ENCODE measurements at regions not wholly inside any gene's neighbourhood (a gene's known extent, or its start where the extent isn't known, plus 50 kb on each side); places are given as distances from the start of the nearest gene placed in this dataset.

GRCh38 chr13:27367570-27367969 is 56.8 kb upstream of the GTF3A start:
- DNase-seq (ENCODE audit: low read depth), result no peak

GRCh38 chr13:27370305-27370872 is 54.0 kb upstream of the GTF3A start:
- no peak for DNase-seq (ENCODE audit: low read depth)

GRCh38 chr13:27371932-27372331 is 52.5 kb upstream of the GTF3A start:
- DNase-seq (ENCODE audit: low read depth), result no peak

GRCh38 chr13:27372896-27373295 is 51.5 kb upstream of the GTF3A start:
- DNase-seq (ENCODE audit: low read depth), result peak; percentile 52

GRCh38 chr13:27374126-27374613 is 50.2 kb upstream of the GTF3A start:
- no peak for DNase-seq (ENCODE audit: low read depth)
